Chondrocyte (in vitro differentiated cells): ENCODE measurements at regions not wholly inside any gene's neighbourhood (a gene's known extent, or its start where the extent isn't known, plus 50 kb on each side); places are given as distances from the start of the nearest gene placed in this dataset.

ENCODE experiments used
- DNase-seq: peaks from one replicate; pipeline ENCODE4 v3.0.0; 2021; ENCODE audit warnings: mixed read lengths, low spot score
- H3K27ac Mint-ChIP-seq: one replicate; pipeline ENCODE4 v1.8.0; 2021; ENCODE audit warnings: mild to moderate bottlenecking, moderate library complexity, mixed read lengths; ENCODE audit not compliant: unreplicated experiment
- H3K27me3 Mint-ChIP-seq: 2 replicates; pipeline ENCODE4 v1.8.0; 2021; ENCODE audit warnings: low read depth, mixed read lengths
- H3K36me3 Mint-ChIP-seq: 2 replicates; pipeline ENCODE4 v1.8.0; 2021; ENCODE audit warnings: low read depth, mixed read lengths
- H3K4me1 Mint-ChIP-seq: 2 replicates; pipeline ENCODE4 v1.8.0; 2021; ENCODE audit warnings: low read depth, mild to moderate bottlenecking, mixed read lengths
- H3K4me3 Mint-ChIP-seq: one replicate; pipeline ENCODE4 v1.8.0; 2021; ENCODE audit warnings: mild to moderate bottlenecking, moderate library complexity, mixed read lengths; ENCODE audit not compliant: unreplicated experiment
- H3K9me3 Mint-ChIP-seq: 2 replicates; pipeline ENCODE4 v1.8.0; 2021; ENCODE audit warnings: low read depth, mixed read lengths
- CTCF ChIP-seq: fragments of 200-600 bp; sonication (generic); IDR thresholded peaks from 2 replicates; pipeline ENCODE4 v1.5.0; 2021; ENCODE audit warnings: antibody characterized with exemption, mild to moderate bottlenecking, moderate library complexity

GRCh38 chr15:45743426-45744235 lies 108.8 kb downstream of the SQOR start:
- H3K27me3 Mint-ChIP-seq: peaks cover 20% of the 10 kb centered on the region
- no peak overlapping the region for H3K27ac Mint-ChIP-seq
- no peaks in the 10 kb centered on the region for H3K4me1 Mint-ChIP-seq
- no peaks in the 10 kb centered on the region for H3K36me3 Mint-ChIP-seq
- no peak overlapping the region for H3K4me3 Mint-ChIP-seq
- H3K9me3 Mint-ChIP-seq: peaks cover 4% of the 10 kb centered on the region
- no peak for TF ChIP-seq CTCF
- no peak for DNase-seq

- H3K27ac Mint-ChIP-seq: no peak overlapping the region
These were observed 109.4 kb downstream of the SQOR start for GRCh38 chr15:45744236-45744589.

GRCh38 chr15:45747426-45747825 lies 112.6 kb downstream of the SQOR start:
- Mint-ChIP-seq H3K9me3 (no peaks in the 10 kb centered on the region), H3K27me3 (peaks cover 7% of the 10 kb centered on the region), H3K4me1 (no peaks in the 10 kb centered on the region), H3K27ac (no peak overlapping the region), H3K4me3 (no peak overlapping the region), H3K36me3 (no peaks in the 10 kb centered on the region)
- DNase-seq: no peak
- no peak for TF ChIP-seq CTCF

More at GRCh38 chr15:45744236-45744589, 109.4 kb downstream of the SQOR start:
- Mint-ChIP-seq H3K4me1 (no peaks in the 10 kb centered on the region), H3K9me3 (peaks cover 4% of the 10 kb centered on the region), H3K27me3 (peaks cover 15% of the 10 kb centered on the region), H3K36me3 (no peaks in the 10 kb centered on the region), H3K4me3 (no peak overlapping the region)
- no peak for DNase-seq
- no peak for TF ChIP-seq CTCF

- TF ChIP-seq CTCF: no peak
- peaks cover 4% of the 10 kb centered on the region for H3K27me3 Mint-ChIP-seq
- H3K9me3 Mint-ChIP-seq: peaks cover 7% of the 10 kb centered on the region
- no peak for DNase-seq
- H3K4me3 Mint-ChIP-seq: no peak overlapping the region
- no peaks in the 10 kb centered on the region for H3K4me1 Mint-ChIP-seq
- H3K27ac Mint-ChIP-seq: no peak overlapping the region
- no peaks in the 10 kb centered on the region for H3K36me3 Mint-ChIP-seq
These were observed 116.8 kb downstream of the SQOR start for GRCh38 chr15:45751629-45752028.

GRCh38 chr15:45759936-45760335 lies 125.1 kb downstream of the SQOR start:
- H3K4me3 Mint-ChIP-seq: no peak overlapping the region
- H3K4me1 Mint-ChIP-seq: no peaks in the 10 kb centered on the region
- DNase-seq: no peak
- peaks cover 10% of the 10 kb centered on the region for H3K9me3 Mint-ChIP-seq
- H3K36me3 Mint-ChIP-seq: no peaks in the 10 kb centered on the region
- H3K27ac Mint-ChIP-seq: no peak overlapping the region
- no peak for TF ChIP-seq CTCF
- H3K27me3 Mint-ChIP-seq: peaks cover 10% of the 10 kb centered on the region
